Upper lobe of left lung (tissue), 4 donors: ENCODE measurements at regions not wholly inside any gene's neighbourhood (a gene's known extent, or its start where the extent isn't known, plus 50 kb on each side); places are given as distances from the start of the nearest gene placed in this dataset.

Source experiments
- POLR2A ChIP-seq, 4 donors: fragments of 450-650 bp; IDR thresholded peaks; one replicate each; pipeline ENCODE4 v1.5.1; 2016 to 2017; ENCODE audit warnings: antibody characterized with exemption in 4 of 4, mild to moderate bottlenecking in 2 of 4
- POLR2AphosphoS5 ChIP-seq, 2 donors: sonication (generic); formaldehyde crosslinking; IDR thresholded peaks; one replicate each; pipeline ENCODE4 v1.5.1; 2017; ENCODE audit warnings: antibody characterized with exemption in 2 of 2

- TF ChIP-seq POLR2AphosphoS5 (IDR thresholded peaks at IDR 0.05) (no peak), POLR2A (IDR thresholded peaks at IDR 0.05) (no peak)
Observed at GRCh38 chr2:8440029-8440778, 241.7 kb upstream of the ID2 start.
